DMS53 (cell line): ENCODE measurements at regions not wholly inside any gene's neighbourhood (a gene's known extent, or its start where the extent isn't known, plus 50 kb on each side); places are given as distances from the start of the nearest gene placed in this dataset.
A peak's percentile ranks its signal among the peaks of the same experiment; 100 is the strongest.

ENCODE experiments used
- DNase-seq: peaks from one replicate; lab custom pipeline; 2025; lab: John Stamatoyannopoulos, UW

DNA sequence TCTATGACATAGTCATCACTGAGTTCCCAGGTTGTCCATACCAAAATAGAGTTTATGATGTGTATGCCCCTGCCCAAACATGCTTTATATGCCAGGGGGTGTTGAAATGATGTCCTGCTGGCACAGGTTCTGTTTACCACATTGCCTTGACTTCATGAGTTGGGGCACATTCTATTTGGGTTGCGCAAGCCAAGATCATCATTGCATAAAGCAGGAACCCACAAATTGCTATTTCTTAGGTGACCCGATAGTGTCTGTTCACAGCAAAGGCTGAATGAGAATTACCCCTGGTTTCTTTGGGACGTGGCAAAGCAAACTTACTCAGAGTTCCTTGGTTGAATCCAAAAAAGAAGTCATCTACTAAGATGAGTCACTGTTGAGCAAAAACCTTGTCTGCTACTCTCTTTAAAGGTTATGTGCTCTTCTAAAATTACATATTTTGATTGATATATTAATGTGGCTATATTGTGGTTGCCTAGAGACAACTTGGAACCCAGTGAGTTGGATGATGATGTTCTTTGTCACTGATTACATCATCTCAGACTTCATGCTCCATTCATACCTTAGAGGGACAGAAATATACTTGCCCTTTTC is 912.6 kb upstream of the SOX9 start:
- no peak for DNase-seq

DNA sequence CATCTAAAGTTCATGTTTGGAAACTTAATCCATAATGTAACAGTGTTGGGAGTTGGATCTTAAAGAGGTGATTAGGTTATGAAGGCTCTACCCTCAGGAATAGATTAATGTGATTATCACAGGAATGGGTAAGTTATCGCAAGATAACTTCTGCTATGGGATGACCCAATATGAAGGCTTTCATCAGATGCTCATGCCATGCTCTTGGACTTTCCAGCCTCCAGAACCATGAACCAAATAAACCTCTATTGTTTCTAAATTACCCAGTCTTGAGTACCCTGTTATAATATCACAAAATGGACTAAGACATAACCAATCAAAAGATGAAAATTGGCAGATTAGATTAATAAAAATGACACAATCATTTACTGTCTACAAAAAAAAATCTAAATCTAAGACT is 906.9 kb upstream of the SOX9 start:
- DNase-seq, result no peak

DNA sequence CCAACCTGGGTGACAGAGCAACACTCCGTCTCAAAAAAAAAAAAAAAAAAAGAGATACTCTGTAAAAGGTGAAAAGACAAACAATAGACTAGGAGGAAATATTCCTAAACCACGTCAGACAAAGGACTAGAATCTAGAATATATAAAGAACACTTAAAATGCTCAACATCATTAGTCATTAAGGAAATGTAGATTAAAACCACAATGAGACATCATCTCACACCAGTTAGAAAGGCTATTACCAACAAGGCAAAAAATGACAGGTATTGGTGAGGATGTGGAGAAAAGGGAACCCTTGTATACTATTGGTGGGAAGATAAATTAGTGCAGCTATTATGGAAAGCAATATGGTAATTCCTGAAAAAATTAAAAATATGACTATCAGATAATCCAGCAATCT is 903.1 kb upstream of the SOX9 start:
- DNase-seq, result no peak

DNA sequence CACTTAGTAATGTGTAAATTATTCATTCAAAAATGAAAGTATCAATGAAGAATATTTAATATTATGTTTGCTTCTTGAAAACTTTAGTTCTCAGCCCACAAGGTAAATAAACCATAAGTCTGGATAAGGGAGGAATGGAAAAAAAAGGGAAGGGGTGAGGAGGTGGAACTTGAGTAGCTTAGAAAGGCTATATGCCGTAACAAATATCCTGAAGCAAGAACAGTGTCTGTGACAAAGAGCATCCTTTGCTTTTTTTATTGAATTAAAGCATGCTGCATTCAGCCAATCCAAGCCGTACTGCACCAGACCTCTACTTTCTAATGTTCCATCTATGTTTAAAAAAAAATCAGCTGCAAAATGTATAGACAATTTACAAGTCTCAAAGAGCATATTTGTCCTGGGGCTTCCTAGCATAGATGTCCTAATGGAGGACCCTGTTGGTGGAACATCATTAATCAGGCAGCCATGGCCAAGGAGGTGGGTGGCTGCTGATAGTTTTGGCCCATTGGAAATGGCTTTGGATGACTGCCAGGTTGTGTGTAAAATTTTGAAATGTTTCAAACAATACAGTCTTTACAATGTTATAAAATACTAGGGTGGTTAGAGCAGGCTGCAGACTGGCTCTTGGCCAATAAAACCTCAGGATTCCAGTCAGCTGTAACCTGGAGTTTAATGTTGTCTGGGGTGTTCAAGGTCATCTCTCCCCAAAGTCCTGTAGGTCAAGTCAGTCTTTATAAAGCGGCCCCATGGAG is 895.8 kb upstream of the SOX9 start:
- DNase-seq, result no peak

DNA sequence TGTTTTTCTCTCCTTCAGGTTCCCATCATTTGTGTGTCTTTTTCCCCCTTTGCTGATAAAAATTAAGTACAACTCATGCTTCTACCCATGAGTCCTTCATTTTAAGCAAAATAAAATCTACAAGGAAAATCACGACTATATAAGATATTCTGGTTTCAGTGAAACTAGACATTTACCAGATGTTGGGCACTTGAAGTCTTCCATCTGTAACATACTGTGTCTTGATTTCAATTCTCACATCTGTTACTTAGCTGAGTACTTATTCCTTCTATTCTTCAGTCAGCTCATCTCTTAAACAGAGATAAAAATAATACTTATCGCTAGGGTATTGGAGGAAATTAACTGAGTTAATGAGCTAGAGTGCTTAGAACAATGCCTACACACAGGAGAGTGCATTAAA is 893.0 kb upstream of the SOX9 start:
- no peak for DNase-seq

DNA sequence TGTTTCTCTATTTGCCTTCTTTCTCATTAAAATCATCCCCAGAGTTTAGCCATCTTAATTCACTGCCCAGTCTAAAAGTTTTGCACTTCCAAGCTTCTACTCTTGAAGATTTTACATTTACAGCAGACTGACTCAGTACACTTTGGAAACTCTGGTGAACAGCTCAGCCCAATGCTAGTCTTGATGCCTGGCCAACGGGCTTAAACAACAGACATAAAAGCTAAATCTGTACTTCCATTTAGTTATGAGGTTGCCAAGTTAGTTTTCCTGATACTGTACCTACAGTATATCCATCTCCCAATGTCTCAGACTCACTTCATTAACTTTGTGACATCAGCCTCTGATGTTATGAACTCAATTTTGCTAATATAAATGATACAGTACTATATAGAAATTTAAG is 891.8 kb upstream of the SOX9 start:
- no peak for DNase-seq

DNA sequence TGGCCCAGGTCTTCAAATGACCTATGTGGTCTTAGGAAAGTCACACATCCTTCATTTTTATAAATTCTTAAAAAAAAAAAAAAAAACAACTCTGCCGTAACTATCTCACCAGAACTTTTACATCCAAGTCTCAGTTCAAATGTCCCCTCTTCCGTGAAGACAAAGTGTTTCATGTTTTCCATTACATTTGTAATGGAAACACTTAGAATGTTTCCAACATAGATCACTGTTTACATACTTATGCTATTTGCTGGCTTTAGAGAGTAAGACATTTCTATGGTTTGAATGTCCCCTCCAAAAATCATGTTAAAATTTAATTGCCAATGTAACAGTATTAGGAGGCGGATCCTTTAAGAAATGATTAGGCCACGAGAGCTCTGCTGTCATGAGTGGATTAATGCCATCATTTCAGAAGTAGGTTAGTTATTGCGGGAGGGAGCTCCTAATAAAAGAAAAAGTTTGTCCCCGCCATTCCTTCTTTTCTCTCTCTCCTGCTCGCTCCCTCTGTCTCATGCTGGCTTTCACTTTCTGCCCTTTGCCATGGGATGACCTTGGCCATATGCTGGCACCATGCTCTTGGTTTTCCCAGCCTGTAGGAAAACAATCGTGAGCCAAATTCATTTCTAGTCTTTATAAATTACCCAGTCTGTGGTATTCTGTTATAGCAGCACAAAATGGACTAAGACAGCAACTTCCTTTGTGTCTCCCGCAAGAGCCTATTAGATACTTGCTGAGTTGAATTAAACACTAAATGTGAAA is 887.8 kb upstream of the SOX9 start:
- DNase-seq, result no peak

DNA sequence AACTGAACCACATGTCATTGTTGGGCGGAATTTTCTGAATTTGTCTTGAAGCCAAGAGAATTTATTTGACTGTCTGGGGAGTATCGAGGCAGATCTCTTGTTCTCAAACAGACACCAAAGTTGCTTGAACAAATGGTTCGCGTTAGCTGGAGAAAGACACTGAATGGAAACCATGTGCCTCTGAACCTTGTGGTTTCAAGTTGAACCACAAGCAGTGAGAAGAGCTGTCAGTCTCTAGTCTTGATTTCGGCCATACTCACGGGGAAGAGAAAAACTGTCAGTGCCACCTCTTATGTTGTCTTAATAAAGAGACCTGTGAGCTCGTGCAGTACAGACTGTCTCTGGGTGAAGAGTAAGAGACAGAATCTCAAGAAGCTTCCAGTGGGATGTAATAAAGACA is 886.5 kb upstream of the SOX9 start:
- no peak for DNase-seq

DNA sequence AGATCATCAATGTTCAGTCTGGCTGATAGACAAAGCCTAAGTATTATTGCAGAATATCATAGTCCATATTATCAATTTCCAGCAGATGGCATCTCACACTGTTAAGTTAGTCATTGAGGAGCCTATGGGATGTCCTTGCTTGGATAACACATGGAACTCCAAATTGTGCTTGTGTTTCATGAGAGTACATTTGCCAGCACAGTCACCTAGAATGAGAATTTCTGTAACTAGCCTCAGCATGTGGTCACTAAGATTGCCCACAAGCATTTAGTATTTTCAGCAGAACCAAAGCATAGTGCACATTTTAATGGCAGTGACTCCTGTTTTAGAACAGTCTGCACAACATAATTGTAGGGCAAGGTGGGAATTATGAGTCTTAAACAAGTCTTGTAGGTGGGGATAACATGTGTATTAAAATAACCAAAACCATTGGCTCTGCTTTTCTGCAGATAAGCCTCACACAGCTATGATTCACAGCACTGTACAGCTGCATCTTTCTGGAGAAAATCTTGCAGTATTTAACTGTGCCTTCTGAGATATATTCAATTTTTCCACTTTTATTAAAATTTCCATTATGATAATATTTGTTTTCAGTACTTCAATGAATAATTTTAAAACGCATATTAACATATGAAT is 882.8 kb upstream of the SOX9 start:
- DNase-seq, result peak; percentile 69

DNA sequence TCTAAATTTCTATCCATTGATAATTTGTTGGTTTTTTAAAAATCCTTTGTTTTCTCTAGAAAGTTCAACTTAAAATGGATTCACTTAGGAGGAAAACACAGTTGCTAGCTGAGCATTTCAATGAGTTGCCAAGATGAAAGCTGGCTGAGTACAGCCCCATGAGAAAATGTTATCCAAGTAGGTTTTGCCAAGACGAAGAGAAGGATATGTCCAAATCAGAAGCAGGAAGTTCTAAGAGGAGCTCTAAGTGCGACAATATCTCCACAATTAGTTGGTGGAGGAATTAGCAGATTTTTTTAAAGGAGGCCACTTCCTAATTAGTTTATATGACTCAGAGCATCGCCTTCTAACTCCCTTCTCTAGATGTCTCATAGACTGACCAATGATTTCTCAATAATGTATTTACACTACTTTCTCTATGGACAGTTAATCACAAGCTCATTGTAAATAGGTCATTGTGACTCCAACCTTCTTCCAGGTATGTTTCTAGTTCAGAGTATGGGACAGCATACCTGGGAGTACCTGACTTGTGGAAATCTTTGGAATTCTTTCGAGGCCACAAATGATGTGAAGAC is 873.3 kb upstream of the SOX9 start:
- DNase-seq, result no peak

DNA sequence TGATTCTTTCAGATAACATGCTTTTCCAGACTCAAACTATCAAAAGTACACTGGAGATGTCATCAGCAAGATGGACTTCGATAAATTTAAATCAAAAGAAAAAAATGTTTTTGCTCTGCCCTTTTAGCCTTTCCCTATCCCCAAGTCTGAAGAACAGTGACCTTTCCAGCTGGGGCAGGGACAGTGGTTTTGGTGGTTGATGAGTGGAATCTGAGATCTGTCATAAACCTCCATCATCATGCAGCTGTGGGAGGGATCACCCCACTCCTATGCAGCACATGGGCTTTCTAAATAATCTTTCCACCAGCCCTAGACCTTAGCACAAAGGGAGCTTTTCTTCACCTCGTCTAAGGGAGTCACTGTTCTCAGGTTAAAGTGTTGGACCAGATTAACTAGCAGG is 869.5 kb upstream of the SOX9 start:
- no peak for DNase-seq

DNA sequence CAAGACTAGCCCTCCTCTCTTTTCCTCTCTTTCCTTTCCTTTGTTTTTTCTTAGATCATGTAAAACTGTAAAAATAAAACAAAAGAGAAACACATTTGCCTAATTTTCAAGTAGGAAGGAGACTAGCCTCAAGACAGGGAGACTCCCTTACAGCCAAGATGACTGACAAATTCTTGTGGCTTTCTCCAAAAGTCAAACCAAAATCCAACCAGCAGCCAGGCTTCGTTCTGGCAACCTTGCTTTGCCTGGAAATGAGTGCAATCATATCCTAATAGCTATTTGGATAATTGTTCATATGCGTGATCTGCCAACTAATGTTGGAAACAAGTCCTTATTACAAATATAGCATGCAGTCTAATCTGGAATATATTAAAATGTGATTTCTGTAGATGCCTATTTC is 868.9 kb upstream of the SOX9 start:
- no peak for DNase-seq

DNA sequence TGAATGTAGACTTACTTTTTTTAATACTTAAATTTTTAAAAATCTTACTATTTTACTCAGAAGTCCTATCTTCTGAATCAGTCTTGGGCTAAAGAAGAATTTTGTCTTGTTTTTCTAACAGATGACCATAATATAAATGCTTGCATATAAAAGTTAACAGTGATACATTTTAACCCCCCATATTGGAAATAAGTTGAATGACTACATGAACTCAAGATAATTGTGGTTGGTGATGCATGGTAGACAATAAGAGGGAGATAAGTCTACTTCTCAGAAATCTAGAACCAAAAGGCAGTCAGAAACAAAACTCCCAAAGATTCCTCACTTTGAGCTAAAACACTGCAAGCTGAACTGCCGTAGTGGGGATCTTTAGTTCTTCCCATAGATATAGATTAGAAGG is 868.4 kb upstream of the SOX9 start:
- DNase-seq, result no peak

DNA sequence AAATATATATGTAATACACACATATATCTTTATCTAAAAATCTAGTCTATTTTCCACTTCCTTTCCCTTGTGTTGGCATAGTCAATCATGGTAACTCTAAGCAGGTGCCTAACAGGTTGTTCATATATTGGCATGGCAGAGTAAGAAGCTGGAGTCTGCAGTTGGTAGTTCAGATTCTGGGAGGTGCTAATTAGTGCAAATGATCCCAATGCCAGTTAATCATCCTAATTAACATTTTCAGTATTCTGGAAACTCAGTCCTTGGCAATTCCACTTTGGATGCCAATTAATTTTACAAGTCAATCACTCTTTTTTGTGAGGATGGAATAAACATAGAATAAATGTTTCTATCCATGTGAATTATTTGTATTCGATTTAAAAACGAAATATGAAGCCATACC is 863.7 kb upstream of the SOX9 start:
- DNase-seq, result no peak

DNA sequence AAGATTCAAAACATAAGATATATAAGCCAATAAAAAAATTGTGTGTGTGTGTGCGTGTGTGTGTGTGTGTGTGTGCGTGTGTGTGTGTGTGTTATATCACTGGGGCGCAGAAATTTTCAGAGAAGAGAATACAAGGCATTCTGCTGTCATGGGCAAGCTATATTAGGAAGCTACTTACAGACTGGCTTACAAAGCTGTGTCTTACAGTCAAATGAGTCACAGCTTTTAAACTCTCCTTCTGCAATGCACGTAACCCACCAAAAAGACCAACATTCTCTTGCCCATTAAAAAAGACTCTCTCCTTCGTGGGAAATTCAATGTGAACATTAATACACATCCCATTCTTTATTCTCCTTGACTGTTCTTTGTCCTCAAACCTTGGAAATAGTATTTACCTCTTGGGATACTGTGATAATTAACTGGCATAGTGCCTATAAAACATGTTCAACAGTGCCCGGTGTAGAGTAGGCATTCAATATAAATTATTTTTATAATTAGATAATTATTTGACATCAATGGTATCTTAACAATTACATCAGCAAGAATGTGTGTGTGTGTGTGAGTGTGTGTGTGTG is 860.4 kb upstream of the SOX9 start:
- DNase-seq, result no peak

DNA sequence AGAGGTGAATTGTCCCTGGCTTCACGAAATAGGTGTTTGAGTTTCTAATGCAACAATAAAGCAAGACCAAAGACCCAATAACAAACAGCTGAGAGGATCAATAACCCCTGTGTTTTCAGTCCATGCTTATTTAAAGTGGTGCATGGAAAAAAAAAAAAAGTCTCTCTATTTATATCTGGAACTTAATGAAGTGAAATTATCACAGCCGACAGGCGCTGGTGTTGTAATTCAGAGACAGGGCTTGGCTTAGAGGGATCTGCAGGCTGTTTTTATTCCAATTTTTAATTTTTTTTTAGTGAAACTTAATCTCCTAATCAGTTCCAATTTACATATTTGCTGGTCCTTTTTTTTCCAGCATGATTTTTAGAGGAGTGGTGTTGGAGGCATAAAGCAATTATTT is 858.2 kb upstream of the SOX9 start:
- DNase-seq, result no peak

DNA sequence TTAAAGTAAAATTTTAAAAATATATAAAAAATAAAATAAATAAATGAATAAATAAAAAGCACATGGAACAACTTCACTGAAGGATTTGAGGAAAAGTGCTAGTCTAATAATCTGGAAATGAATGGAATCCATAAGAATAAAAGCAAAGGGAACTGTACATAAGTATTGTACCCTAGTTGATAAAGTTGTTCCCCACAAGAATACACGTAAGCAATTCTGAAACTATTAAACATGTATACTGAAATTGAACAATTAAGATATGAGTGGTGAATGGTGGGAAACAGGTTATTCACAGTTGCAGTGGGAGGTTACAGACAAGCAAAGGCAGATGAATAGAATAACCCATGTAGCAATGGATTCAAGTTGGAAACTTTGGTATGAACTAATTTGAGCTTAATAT is 853.2 kb upstream of the SOX9 start:
- no peak for DNase-seq

DNA sequence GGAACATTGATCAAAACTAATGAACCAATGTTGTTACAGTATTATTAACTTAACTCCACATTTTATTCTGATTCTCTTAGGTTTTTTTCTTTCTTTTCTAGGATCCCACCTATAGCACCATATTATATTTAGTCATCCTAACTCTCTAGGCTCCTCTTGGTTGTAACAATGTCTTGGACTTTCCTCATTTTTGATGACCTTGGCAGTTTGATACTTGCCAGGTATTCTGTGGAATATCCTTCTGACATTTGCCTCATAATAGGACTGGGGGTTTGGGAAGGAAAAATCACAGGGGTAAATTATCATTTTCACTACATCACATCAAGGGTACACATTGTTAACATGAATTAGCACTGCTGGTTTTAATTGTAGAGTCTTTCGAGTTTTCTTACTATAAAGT is 851.6 kb upstream of the SOX9 start:
- DNase-seq, result no peak

DNA sequence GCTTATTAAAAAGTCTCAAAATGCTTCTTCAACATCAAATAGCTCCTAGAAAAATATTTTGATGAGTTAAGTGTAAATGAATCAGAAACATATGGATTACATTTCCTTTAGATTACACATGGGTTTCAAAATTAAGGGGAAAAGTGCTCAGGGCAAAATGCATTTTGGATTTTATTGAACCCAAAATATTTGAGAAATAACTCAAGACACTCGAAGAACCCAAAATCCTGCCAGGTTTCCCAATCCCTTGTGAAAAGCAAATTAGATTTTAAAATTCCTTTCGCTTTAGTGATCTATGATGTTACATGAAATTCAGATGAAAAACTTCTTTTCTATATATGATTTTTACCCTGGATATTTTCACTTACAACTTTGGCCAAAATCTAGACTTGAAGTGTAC is 847.4 kb upstream of the SOX9 start:
- DNase-seq, result no peak

DNA sequence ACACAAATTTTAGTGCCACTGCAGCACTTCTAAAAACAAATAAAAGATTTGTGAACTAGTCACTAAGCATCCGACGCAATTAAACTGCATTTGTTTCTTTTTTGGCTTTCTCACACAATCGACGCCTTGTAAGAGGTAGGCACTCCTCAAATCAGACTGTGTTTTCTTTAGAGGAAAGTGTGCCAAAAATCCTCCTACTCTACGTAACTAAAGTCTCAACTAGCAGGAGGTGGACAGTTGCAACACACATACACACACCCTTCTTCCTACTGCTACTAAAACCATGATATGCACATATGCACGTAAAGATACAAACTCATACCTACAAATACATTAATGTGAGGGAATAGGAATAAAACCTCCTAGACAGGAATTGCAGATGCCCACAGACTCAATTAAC is 844.7 kb upstream of the SOX9 start:
- DNase-seq, result no peak

DNA sequence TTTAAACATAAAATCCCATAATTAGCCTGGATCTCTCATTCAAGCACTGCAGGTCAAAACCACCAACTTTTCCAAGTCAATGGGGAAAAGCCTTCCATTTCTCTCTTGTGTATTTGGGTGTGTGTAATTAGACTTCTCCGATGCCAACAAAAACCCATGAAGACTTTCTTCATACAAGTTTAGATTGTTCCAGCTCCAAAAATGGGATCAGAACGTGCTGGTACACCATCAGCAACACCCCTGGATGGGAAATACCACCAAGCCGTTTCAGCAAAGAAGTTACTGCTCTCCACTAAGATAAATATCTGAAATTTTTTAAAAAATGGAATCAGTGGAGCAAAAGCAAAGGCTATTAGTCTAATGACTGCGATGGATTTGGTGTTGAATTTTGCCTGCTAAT is 837.3 kb upstream of the SOX9 start:
- no peak for DNase-seq

DNA sequence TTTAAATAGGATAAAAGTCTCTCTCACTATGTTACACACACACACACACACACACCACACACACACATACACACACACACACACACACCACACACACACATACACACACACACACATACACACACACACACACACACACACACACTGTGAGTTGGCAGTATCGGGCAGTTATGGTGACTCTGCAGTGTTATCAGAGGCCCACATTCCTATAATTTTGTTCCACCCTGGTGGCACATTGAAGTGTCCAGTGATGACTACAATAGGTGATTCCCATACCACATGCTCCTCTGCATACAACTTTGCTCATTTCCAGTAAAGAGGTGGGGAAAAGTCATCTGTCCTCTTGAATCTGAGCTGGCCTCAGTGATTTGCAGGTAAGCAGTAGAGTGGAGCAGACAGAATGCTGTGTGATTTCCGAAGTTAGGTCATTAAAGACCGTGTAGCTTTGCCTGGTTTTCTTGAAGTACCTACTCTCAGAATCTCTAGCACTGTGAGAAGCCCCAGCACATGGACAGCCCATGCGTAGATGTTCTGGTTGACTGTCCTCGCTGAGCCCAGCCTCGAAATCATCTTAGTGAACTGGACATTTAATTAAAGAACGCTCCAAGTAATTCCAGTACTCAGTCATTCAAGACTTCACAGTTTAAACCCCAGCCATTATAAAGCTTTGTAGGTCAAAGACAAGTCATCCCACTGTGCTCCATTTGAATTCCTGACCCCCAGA is 836.6 kb upstream of the SOX9 start:
- DNase-seq, result no peak
